ENCODE measurements at regions not wholly inside any gene's neighbourhood (a gene's known extent, or its start where the extent isn't known, plus 50 kb on each side); places are given as distances from the start of the nearest gene placed in this dataset.

GRCh38 chr3:22495791-22496190, 707.3 kb upstream of the UBE2E2 start:
- DNase-seq = no peak

DNA sequence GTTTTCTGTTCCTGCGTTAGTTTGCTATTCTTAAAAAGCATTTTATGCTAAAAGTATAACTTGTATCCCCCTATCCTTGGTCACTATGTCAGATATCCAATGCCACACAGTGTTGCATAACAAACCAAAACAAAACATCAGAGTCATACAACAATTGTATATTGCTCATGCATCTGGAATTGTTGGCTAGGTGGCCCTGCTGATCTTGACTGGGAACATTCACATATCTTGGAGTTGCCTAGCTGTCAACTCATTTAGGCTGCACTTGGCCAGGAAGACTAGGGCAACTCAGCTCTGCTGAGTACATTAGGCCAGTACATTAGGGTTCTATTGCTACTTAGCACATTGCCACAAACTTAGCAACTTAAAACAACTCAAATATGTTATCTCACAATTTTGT, 706.5 kb upstream of the UBE2E2 start:
- no peak for DNase-seq

DNA sequence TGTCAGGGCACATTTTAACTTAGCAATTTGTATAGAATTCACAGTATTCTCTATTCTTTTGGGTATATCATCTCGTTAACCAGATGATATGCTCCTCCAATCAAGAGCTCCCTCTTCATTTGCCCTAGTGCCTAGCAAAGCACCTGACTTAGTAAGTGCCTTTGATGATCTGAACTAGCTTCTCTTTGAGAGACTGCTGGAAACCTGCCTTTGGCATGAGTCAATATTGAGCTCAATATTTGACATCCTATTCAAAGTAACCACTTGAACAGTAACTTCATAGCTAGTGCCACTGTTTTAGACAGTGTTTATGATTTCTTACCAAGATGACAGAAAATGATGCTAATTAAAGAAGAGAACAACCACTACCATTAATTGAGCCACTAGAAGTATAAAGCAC, 696.3 kb upstream of the UBE2E2 start:
- DNase-seq = no peak

DNA sequence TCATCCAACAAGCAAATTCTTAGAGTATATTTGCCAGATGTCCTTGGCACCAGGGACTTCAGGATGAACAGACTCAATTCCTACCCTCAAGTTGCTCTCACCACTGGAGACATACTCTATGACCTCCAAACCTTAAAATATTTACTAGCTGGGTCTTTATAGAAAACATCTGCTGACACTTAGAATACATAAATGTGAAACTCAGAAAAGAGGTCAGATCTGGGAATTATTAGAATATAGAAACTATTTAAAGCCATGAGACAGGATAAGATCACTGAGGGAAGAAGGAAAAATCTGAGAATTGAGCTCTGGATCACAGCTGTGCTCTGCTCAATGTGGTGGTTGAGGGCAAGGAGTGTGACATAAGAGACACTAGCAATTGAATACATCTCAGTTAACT, 695.4 kb upstream of the UBE2E2 start:
- DNase-seq = no peak

DNA sequence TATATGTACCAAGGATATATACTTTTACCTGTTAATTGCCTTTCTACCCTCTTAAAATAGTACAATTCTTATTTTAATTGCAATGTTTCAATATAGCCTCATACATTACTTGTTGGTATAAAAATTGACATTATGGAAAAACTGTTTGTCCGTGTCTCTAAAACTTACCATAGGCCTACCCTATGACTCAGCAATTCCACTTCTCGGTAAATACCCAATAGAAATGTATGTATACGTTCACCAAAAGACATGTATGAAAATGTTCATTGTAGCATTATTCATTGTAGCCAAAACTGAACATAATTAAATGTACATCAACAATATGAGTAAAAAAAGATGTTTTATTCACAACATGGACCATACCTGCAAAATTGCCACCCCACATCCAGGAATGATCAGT, 679.2 kb upstream of the UBE2E2 start:
- no peak for DNase-seq

GRCh38 chr3:22526266-22526837, 676.8 kb upstream of the UBE2E2 start:
- DNase-seq = no peak

DNA sequence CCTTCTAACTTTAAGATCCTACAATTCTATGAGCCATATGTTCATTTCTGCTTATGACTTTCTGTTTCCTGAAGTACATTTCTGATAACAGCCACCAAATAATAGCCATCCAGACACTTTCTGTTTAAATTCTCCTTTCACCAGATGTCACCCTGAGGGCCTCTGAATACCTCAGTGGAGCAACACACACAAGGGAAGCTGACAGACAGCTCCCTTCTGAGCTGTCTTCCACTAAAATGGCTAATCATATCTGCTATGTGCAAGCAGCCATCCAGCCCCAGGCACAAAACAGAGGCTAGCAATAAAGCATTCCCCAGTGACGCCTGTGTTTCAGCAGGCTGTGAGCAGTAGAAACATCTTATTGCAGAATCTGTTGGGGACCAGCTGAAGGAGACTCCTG, 666.6 kb upstream of the UBE2E2 start:
- DNase-seq = no peak

GRCh38 chr3:22537560-22537959, 665.6 kb upstream of the UBE2E2 start:
- DNase-seq = no peak

- no peak for DNase-seq
These were observed 660.8 kb upstream of the UBE2E2 start for GRCh38 chr3:22542311-22542710.

DNA sequence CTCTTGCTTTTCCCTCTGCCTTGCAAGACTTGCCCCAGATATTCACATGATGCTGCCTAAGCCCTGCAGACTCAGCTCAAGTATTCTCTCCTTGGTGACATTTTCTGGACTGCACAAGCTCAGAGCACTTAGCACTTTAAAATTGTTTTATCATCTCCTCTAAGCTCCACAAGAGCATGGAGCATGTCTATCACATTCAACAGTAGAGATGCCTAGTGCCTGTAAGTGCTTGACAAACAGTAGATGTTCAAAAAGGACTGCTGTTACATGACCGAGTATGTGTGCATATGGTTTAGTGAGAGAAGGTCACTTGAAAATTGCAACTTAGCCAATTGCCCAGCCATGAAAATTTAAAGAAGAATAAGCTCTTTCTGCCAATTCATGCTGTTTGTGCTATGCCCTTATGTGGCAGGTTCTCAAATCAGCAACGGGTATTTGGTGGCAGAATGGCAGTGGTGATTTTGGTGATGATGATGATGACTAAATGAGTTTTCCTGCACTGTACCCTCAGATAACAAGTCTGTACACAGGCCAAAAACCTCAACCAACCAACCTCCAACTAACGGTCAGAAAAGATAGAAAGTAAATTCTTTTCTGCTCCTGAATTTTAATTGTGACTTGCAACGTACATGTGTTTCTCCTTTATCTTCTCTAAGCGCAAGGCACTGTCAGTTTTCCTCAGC, 647.2 kb upstream of the UBE2E2 start:
- DNase-seq = no peak

DNA sequence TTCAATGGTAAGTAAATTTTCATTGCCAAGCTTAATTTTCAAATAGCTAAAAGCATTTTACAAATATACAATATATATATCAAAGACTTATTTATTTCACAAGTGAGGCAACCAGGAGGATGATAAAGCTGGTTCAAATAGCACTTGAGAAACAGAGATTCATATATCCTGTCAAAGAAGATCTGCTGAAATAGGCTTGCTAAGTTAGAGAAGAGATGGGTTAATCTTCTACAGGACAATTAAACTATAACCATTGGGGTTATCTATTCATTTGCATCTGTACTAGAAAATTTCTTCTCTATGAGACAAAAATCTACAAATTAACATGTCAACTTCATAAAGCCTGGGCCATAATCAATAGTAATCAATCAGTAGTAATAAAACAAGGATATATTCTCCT, 637.7 kb upstream of the UBE2E2 start:
- no peak for DNase-seq

GRCh38 chr3:22568285-22568684, 634.8 kb upstream of the UBE2E2 start:
- no peak for DNase-seq

DNA sequence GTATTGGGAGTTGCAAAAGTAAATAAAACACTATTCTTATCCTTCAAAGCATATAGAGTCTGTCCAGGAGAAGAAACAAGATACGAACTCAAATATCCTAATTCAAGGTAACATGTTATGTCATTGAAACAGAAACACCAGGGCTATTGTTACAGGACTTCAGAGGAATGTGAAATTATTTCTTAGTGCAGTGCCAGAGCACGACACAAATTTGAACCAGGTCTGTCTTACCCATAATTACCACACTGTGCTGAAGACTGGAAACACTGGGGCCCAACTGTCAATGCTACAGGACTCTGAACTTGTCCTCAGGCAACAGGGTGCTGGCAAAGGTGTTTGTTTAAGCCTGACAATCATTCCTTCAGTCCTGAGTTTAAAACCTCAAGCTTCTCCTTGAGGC, 633.6 kb upstream of the UBE2E2 start:
- DNase-seq = no peak

DNA sequence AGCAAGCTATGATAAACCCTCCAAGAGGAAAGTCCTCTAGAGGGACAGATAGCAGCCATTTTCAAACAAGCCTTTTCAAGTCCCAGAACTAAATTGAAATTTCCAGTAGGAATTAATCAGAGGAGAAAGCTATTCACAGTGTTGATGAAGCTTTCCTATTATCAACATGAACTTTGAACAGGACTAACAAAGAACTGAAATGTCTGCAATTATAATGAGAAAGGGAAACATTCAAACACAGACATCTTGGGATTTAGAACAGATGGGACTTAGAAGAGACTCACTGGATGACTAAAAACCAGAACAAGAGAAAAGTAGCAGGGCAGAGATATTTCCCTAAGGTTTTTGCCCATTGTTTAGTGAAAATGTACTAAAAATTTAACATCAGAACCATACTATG, 622.1 kb upstream of the UBE2E2 start:
- DNase-seq = no peak

GRCh38 chr3:22582266-22582665, 620.9 kb upstream of the UBE2E2 start:
- no peak for DNase-seq

GRCh38 chr3:22585504-22585903, 617.6 kb upstream of the UBE2E2 start:
- DNase-seq = no peak

- DNase-seq = no peak
These were observed 617.2 kb upstream of the UBE2E2 start for GRCh38 chr3:22585911-22586310.

- no peak for DNase-seq
These were observed 615.7 kb upstream of the UBE2E2 start for GRCh38 chr3:22587446-22587845.

- no peak for DNase-seq
These were observed 609.5 kb upstream of the UBE2E2 start for GRCh38 chr3:22593638-22594037.

DNA sequence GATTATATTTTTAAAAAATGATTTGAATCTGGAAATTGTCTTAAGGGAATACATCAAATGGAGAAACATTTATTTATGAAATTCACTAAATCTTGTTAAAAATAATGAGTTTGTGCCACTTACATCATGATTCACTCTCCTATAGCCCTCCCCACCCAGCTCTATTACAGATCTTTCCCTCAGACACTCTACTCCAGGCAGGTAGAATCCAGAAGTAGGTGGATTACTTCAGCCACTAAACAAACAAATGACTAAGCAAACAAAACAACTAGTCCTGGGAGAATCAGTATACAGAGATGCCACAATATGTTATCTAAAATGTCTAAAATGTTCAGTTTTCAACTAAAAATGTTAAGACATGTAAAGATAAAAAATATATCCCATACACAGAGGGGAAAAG, 608.1 kb upstream of the UBE2E2 start:
- no peak for DNase-seq

DNA sequence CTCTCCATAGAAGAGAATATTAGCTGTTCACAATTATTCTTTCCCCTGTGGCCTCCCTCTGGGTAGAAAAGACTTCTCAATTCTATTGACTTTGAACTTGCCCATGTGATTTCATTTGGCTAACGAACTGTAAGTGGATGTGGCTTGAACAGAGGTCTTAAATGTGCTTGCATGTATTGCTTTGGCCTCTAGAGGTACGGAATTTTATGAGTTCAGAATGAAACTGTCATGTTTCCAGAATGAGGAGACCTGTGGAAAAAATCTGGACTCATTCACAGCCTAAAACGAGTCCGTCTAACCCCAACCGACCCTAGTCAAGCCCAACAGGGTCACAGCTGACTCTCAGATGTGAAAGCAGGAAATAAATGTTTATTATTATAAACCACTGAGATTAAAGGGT, 596.7 kb upstream of the UBE2E2 start:
- no peak for DNase-seq

GRCh38 chr3:22606938-22607337, 596.2 kb upstream of the UBE2E2 start:
- DNase-seq = no peak

- no peak for DNase-seq
These were observed 595.0 kb upstream of the UBE2E2 start for GRCh38 chr3:22608093-22608492.

DNA sequence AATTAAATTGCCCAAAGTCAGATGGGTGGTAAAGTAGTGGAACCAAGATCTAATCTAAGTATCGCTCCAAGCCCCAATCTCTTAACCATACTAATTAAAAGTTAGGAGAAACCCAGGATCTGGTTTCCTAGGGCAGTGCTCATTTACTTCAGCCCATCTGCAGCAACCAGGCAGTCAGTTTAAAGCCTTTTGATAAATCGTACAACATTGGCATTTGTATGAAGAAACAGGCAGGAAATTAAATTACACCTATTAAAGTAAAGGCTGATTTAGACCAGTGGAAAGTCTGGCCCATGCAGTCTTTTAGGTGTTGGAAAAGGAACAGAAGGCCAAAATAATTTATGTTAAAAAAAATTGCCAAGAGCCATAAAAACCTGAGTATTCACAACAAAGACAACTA, 594.4 kb upstream of the UBE2E2 start:
- no peak for DNase-seq

DNA sequence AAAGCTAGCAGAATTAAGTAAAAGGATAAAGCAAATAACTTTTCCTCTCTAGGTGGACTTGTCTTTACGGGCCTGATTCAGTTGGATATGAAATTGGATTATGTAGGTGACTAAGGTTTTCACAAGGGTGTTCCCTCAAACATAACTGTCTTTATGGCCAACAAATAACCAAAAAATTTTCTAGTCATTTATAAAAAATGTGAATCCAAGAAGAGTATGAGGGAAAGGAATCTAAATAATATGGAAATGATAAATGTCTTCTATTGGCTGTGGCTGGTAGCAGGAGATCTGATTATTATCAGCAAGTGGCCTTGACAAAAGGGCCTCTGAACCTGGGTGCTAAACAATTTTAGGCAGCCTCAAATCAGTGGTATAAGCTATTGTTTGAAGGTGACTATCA, 594.0 kb upstream of the UBE2E2 start:
- DNase-seq = no peak
